Fibroblast of mammary gland (primary cell): ENCODE measurements at regions not wholly inside any gene's neighbourhood (a gene's known extent, or its start where the extent isn't known, plus 50 kb on each side); places are given as distances from the start of the nearest gene placed in this dataset.

Source experiments
- DNase-seq: peaks from one replicate; pipeline ENCODE4 v3.0.0-alpha.2; 2010; ENCODE audit warnings: low read depth
- H3K4me3 ChIP-seq: 2 replicates; pipeline ENCODE4 v1.5.1; 2011; ENCODE audit warnings: low read depth, mild to moderate bottlenecking, low read length, moderate library complexity; ENCODE audit not compliant: control insufficient read depth
- CTCF ChIP-seq: conservative IDR thresholded peaks from 2 replicates; pipeline ENCODE4 v1.5.1; 2011; ENCODE audit warnings: low read depth, low read length, inconsistent platforms; ENCODE audit not compliant: control insufficient read depth, insufficient read depth

GRCh38 chr11:29327891-29328290, 688.9 kb downstream of the KCNA4 start:
- TF ChIP-seq CTCF: no peak
- no peak overlapping the region for H3K4me3 ChIP-seq
- no peak for DNase-seq

- DNase-seq: no peak
- no peak overlapping the region for H3K4me3 ChIP-seq
- TF ChIP-seq CTCF: no peak
These were observed 690.1 kb downstream of the KCNA4 start for GRCh38 chr11:29326757-29327156.

GRCh38 chr11:29324328-29324727, 692.5 kb downstream of the KCNA4 start:
- no peak for TF ChIP-seq CTCF
- no peak overlapping the region for H3K4me3 ChIP-seq
- DNase-seq: no peak

GRCh38 chr11:29321293-29322132, 695.3 kb downstream of the KCNA4 start:
- no peak overlapping the region for H3K4me3 ChIP-seq
- no peak for TF ChIP-seq CTCF
- peak; percentile 58 for DNase-seq

GRCh38 chr11:29320196-29320595, 696.6 kb downstream of the KCNA4 start:
- TF ChIP-seq CTCF: no peak
- no peak overlapping the region for H3K4me3 ChIP-seq
- DNase-seq: peak; percentile 38

GRCh38 chr11:29319210-29319609, 697.6 kb downstream of the KCNA4 start:
- TF ChIP-seq CTCF: no peak
- DNase-seq: no peak
- H3K4me3 ChIP-seq: no peak overlapping the region

GRCh38 chr11:29318134-29318845, 698.5 kb downstream of the KCNA4 start:
- no peak overlapping the region for H3K4me3 ChIP-seq
- no peak for TF ChIP-seq CTCF
- DNase-seq: peak; percentile 51
